ENCODE measurements at regions not wholly inside any gene's neighbourhood (a gene's known extent, or its start where the extent isn't known, plus 50 kb on each side); places are given as distances from the start of the nearest gene placed in this dataset.

GRCh38 chr7:113246738-113247137 is 128.4 kb upstream of the SMIM30 start:
- Mint-ChIP-seq H3K27me3 (no peaks in the 10 kb centered on the region), H3K27ac (no peak overlapping the region), H3K4me1 (ENCODE audit: low read depth) (no peaks in the 10 kb centered on the region), H3K36me3 (ENCODE audit: low read depth) (no peaks in the 10 kb centered on the region), H3K4me3 (no peak overlapping the region), H3K9me3 (peaks cover 14% of the 10 kb centered on the region)
- intact Hi-C loops (cut with micrococcal nuclease): no loop called here

- Mint-ChIP-seq H3K27ac (no peak overlapping the region), H3K9me3 (peaks cover 13% of the 10 kb centered on the region), H3K4me3 (no peak overlapping the region), H3K27me3 (no peaks in the 10 kb centered on the region), H3K4me1 (ENCODE audit: low read depth) (no peaks in the 10 kb centered on the region), H3K36me3 (ENCODE audit: low read depth) (no peaks in the 10 kb centered on the region)
- intact Hi-C loops (cut with micrococcal nuclease): no loop called here
These were observed 114.5 kb upstream of the SMIM30 start for GRCh38 chr7:113232885-113233284.

GRCh38 chr7:113230691-113231090 is 112.3 kb upstream of the SMIM30 start:
- H3K36me3 Mint-ChIP-seq (ENCODE audit: low read depth): no peaks in the 10 kb centered on the region
- H3K4me3 Mint-ChIP-seq: no peak overlapping the region
- H3K27me3 Mint-ChIP-seq: no peaks in the 10 kb centered on the region
- intact Hi-C loops (cut with micrococcal nuclease): no loop called here
- H3K9me3 Mint-ChIP-seq: peaks cover 15% of the 10 kb centered on the region
- no peak overlapping the region for H3K27ac Mint-ChIP-seq
- no peaks in the 10 kb centered on the region for H3K4me1 Mint-ChIP-seq (ENCODE audit: low read depth)

GRCh38 chr7:113217314-113217713 is 99.0 kb upstream of the SMIM30 start:
- H3K4me3 Mint-ChIP-seq: no peak overlapping the region
- no peak overlapping the region for H3K27ac Mint-ChIP-seq
- H3K9me3 Mint-ChIP-seq: no peaks in the 10 kb centered on the region
- H3K4me1 Mint-ChIP-seq (ENCODE audit: low read depth): no peaks in the 10 kb centered on the region
- H3K36me3 Mint-ChIP-seq (ENCODE audit: low read depth): no peaks in the 10 kb centered on the region
- no peaks in the 10 kb centered on the region for H3K27me3 Mint-ChIP-seq
- intact Hi-C loops (cut with micrococcal nuclease): no loop called here

- Mint-ChIP-seq H3K27ac (no peak overlapping the region), H3K4me3 (no peak overlapping the region)
- intact Hi-C loops (cut with micrococcal nuclease): no loop called here
These were observed 97.7 kb upstream of the SMIM30 start for GRCh38 chr7:113216038-113216437.

GRCh38 chr7:113209449-113210203 is 91.3 kb upstream of the SMIM30 start:
- Mint-ChIP-seq H3K36me3 (ENCODE audit: low read depth) (no peaks in the 10 kb centered on the region), H3K27ac (no peak overlapping the region), H3K27me3 (no peaks in the 10 kb centered on the region), H3K9me3 (no peaks in the 10 kb centered on the region), H3K4me3 (no peak overlapping the region), H3K4me1 (ENCODE audit: low read depth) (no peaks in the 10 kb centered on the region)
- intact Hi-C loops (cut with micrococcal nuclease): no loop called here

More at GRCh38 chr7:113216038-113216437, 97.7 kb upstream of the SMIM30 start:
- H3K27me3 Mint-ChIP-seq: no peaks in the 10 kb centered on the region
- no peaks in the 10 kb centered on the region for H3K36me3 Mint-ChIP-seq (ENCODE audit: low read depth)
- H3K9me3 Mint-ChIP-seq: no peaks in the 10 kb centered on the region
- H3K4me1 Mint-ChIP-seq (ENCODE audit: low read depth): no peaks in the 10 kb centered on the region

GRCh38 chr7:113207931-113208330 is 89.6 kb upstream of the SMIM30 start:
- intact Hi-C loops (cut with micrococcal nuclease): no loop called here
- no peaks in the 10 kb centered on the region for H3K4me1 Mint-ChIP-seq (ENCODE audit: low read depth)
- no peaks in the 10 kb centered on the region for H3K36me3 Mint-ChIP-seq (ENCODE audit: low read depth)
- no peak overlapping the region for H3K4me3 Mint-ChIP-seq
- H3K9me3 Mint-ChIP-seq: no peaks in the 10 kb centered on the region
- H3K27me3 Mint-ChIP-seq: no peaks in the 10 kb centered on the region
- no peak overlapping the region for H3K27ac Mint-ChIP-seq

- Mint-ChIP-seq H3K27me3 (no peaks in the 10 kb centered on the region), H3K4me3 (no peak overlapping the region), H3K27ac (no peak overlapping the region), H3K9me3 (no peaks in the 10 kb centered on the region), H3K4me1 (ENCODE audit: low read depth) (no peaks in the 10 kb centered on the region), H3K36me3 (ENCODE audit: low read depth) (no peaks in the 10 kb centered on the region)
- intact Hi-C loops (cut with micrococcal nuclease): no loop called here
These were observed 89.1 kb upstream of the SMIM30 start for GRCh38 chr7:113207441-113207840.

- H3K36me3 Mint-ChIP-seq (ENCODE audit: low read depth): no peaks in the 10 kb centered on the region
- no peak overlapping the region for H3K4me3 Mint-ChIP-seq
- intact Hi-C loops (cut with micrococcal nuclease): no loop called here
These were observed 86.1 kb upstream of the SMIM30 start for GRCh38 chr7:113204415-113204814.

GRCh38 chr7:113202284-113202683 is 83.9 kb upstream of the SMIM30 start:
- Mint-ChIP-seq H3K4me3 (no peak overlapping the region), H3K27me3 (no peaks in the 10 kb centered on the region), H3K27ac (no peak overlapping the region), H3K36me3 (ENCODE audit: low read depth) (no peaks in the 10 kb centered on the region), H3K9me3 (no peaks in the 10 kb centered on the region), H3K4me1 (ENCODE audit: low read depth) (no peaks in the 10 kb centered on the region)
- intact Hi-C loops (cut with micrococcal nuclease): no loop called here

More at GRCh38 chr7:113204415-113204814, 86.1 kb upstream of the SMIM30 start:
- H3K4me1 Mint-ChIP-seq (ENCODE audit: low read depth): no peaks in the 10 kb centered on the region
- H3K9me3 Mint-ChIP-seq: no peaks in the 10 kb centered on the region
- H3K27ac Mint-ChIP-seq: no peak overlapping the region
- no peaks in the 10 kb centered on the region for H3K27me3 Mint-ChIP-seq

GRCh38 chr7:113200281-113200680 is 81.9 kb upstream of the SMIM30 start:
- no peaks in the 10 kb centered on the region for H3K9me3 Mint-ChIP-seq
- no peak overlapping the region for H3K27ac Mint-ChIP-seq
- no peaks in the 10 kb centered on the region for H3K36me3 Mint-ChIP-seq (ENCODE audit: low read depth)
- no peaks in the 10 kb centered on the region for H3K27me3 Mint-ChIP-seq
- intact Hi-C loops (cut with micrococcal nuclease): no loop called here
- no peaks in the 10 kb centered on the region for H3K4me1 Mint-ChIP-seq (ENCODE audit: low read depth)
- H3K4me3 Mint-ChIP-seq: no peak overlapping the region

- Mint-ChIP-seq H3K4me3 (no peak overlapping the region), H3K27ac (no peak overlapping the region), H3K9me3 (no peaks in the 10 kb centered on the region), H3K4me1 (ENCODE audit: low read depth) (no peaks in the 10 kb centered on the region), H3K36me3 (ENCODE audit: low read depth) (no peaks in the 10 kb centered on the region), H3K27me3 (no peaks in the 10 kb centered on the region)
- intact Hi-C loops (cut with micrococcal nuclease): no loop called here
These were observed 81.5 kb upstream of the SMIM30 start for GRCh38 chr7:113199841-113200240.

- intact Hi-C loops (cut with micrococcal nuclease): no loop called here
These were observed 80.8 kb upstream of the SMIM30 start for GRCh38 chr7:113199136-113199535.

GRCh38 chr7:113198226-113198625 is 79.9 kb upstream of the SMIM30 start:
- H3K36me3 Mint-ChIP-seq (ENCODE audit: low read depth): no peaks in the 10 kb centered on the region
- H3K9me3 Mint-ChIP-seq: no peaks in the 10 kb centered on the region
- H3K4me1 Mint-ChIP-seq (ENCODE audit: low read depth): no peaks in the 10 kb centered on the region
- intact Hi-C loops (cut with micrococcal nuclease): no loop called here
- H3K27ac Mint-ChIP-seq: no peak overlapping the region
- no peaks in the 10 kb centered on the region for H3K27me3 Mint-ChIP-seq
- H3K4me3 Mint-ChIP-seq: no peak overlapping the region

More at GRCh38 chr7:113199136-113199535, 80.8 kb upstream of the SMIM30 start:
- Mint-ChIP-seq H3K27me3 (no peaks in the 10 kb centered on the region), H3K27ac (no peak overlapping the region), H3K9me3 (no peaks in the 10 kb centered on the region), H3K36me3 (ENCODE audit: low read depth) (no peaks in the 10 kb centered on the region), H3K4me1 (ENCODE audit: low read depth) (no peaks in the 10 kb centered on the region), H3K4me3 (no peak overlapping the region)

- Mint-ChIP-seq H3K36me3 (ENCODE audit: low read depth) (no peaks in the 10 kb centered on the region), H3K27me3 (no peaks in the 10 kb centered on the region), H3K9me3 (no peaks in the 10 kb centered on the region), H3K4me3 (no peak overlapping the region), H3K4me1 (ENCODE audit: low read depth) (no peaks in the 10 kb centered on the region), H3K27ac (no peak overlapping the region)
- intact Hi-C loops (cut with micrococcal nuclease): no loop called here
These were observed 78.9 kb upstream of the SMIM30 start for GRCh38 chr7:113197274-113197673.

Data from dendritic cell treated with granulocyte-macrophage colony-stimulating factor and Interleukin-4, amounts not matched to agents 40 ng/mL and 50 ng/mL, for 4 days (primary cell).